Neuron (in vitro differentiated cells): ENCODE measurements at regions not wholly inside any gene's neighbourhood (a gene's known extent, or its start where the extent isn't known, plus 50 kb on each side); places are given as distances from the start of the nearest gene placed in this dataset.

ENCODE experiments used
- H2AFZ ChIP-seq: one replicate; pipeline ENCODE4 v1.6.1; 2013; ENCODE audit warnings: low read depth, mild to moderate bottlenecking, inconsistent platforms, low read length, moderate library complexity
- H3K27me3 ChIP-seq: one replicate; pipeline ENCODE4 v1.6.1; 2013; ENCODE audit warnings: low read length; ENCODE audit not compliant: insufficient read depth
- H3K36me3 ChIP-seq: one replicate; pipeline ENCODE4 v1.6.1; 2013; ENCODE audit warnings: low read length; ENCODE audit not compliant: insufficient read depth
- H3K4me1 ChIP-seq: one replicate; pipeline ENCODE4 v1.6.1; 2013; ENCODE audit warnings: low read length; ENCODE audit not compliant: insufficient read depth
- H3K4me3 ChIP-seq: 2 replicates; pipeline ENCODE4 v1.5.1; 2013; ENCODE audit warnings: mild to moderate bottlenecking, low read length, moderate library complexity
- H3K9me3 ChIP-seq: one replicate; pipeline ENCODE4 v1.6.1; 2013; ENCODE audit warnings: low read length

- Histone ChIP-seq H2AFZ (peak overlapping the region; percentile 54), H3K4me1 (peaks cover 3% of the 10 kb centered on the region), H3K4me3 (no peak overlapping the region), H3K36me3 (no peaks in the 10 kb centered on the region), H3K9me3 (no peaks in the 10 kb centered on the region), H3K27me3 (no peaks in the 10 kb centered on the region)
These were observed 286.8 kb upstream of the FSTL5 start for GRCh38 chr4:162450531-162451035.

- Histone ChIP-seq H3K36me3 (no peaks in the 10 kb centered on the region), H3K4me1 (no peaks in the 10 kb centered on the region), H2AFZ (no peak overlapping the region), H3K27me3 (no peaks in the 10 kb centered on the region), H3K4me3 (no peak overlapping the region), H3K9me3 (no peaks in the 10 kb centered on the region)
These were observed 279.7 kb upstream of the FSTL5 start for GRCh38 chr4:162443510-162443909.

DNA sequence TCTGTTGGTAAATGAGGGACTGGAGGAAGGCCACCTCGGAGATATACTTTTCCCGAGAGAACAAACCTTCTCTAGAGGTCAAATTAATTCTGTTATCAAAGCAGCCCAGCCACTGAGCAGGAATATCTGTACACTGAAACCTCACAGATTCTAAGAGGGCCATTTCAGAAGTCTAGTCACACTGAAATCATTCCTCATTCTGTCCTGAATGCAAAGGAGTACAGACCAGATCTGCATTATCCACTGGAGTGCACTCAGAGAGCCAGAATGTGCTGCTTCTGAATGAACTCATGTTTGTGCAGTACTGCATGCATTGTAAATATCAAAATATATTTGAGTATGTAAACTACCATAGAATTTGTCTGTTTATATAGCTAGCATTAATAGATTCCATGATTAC is 278.3 kb upstream of the FSTL5 start:
- H3K9me3 ChIP-seq = no peaks in the 10 kb centered on the region
- H3K27me3 ChIP-seq = no peaks in the 10 kb centered on the region
- no peak overlapping the region for H3K4me3 ChIP-seq
- no peaks in the 10 kb centered on the region for H3K4me1 ChIP-seq
- no peaks in the 10 kb centered on the region for H3K36me3 ChIP-seq
- no peak overlapping the region for H2AFZ ChIP-seq

- Histone ChIP-seq H3K9me3 (no peaks in the 10 kb centered on the region), H2AFZ (no peak overlapping the region), H3K36me3 (no peaks in the 10 kb centered on the region), H3K4me1 (no peaks in the 10 kb centered on the region), H3K4me3 (no peak overlapping the region), H3K27me3 (no peaks in the 10 kb centered on the region)
These were observed 258.5 kb upstream of the FSTL5 start for GRCh38 chr4:162422312-162422711.

- no peak overlapping the region for H3K4me3 ChIP-seq
- no peaks in the 10 kb centered on the region for H3K4me1 ChIP-seq
- H3K9me3 ChIP-seq = no peaks in the 10 kb centered on the region
These were observed 247.1 kb upstream of the FSTL5 start for GRCh38 chr4:162410854-162411253.

DNA sequence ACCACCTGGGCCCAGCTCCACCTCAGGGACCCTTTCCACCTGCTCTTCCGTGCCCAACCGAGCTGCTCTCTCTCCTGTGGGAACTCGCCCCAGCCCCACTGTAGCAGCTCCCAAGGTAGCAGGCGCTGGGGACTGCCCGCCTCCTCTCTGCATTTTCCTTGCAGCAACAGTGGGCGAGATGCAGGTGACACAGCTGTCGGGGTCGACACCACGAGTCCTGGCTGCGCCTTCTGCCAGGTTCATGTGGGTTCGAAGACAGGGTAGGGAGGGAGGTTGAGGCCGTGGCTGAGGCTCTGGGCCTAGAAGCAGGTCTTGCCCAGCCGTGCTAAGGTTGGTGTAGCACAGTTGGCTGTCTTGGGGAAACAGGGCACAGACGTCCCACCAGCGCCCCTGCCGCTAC is 245.2 kb upstream of the FSTL5 start:
- no peak overlapping the region for H2AFZ ChIP-seq
- no peaks in the 10 kb centered on the region for H3K9me3 ChIP-seq
- no peak overlapping the region for H3K4me3 ChIP-seq
- no peaks in the 10 kb centered on the region for H3K27me3 ChIP-seq
- H3K4me1 ChIP-seq = no peaks in the 10 kb centered on the region
- H3K36me3 ChIP-seq = no peaks in the 10 kb centered on the region

More at GRCh38 chr4:162410854-162411253, 247.1 kb upstream of the FSTL5 start:
- Histone ChIP-seq H2AFZ (no peak overlapping the region), H3K27me3 (no peaks in the 10 kb centered on the region), H3K36me3 (no peaks in the 10 kb centered on the region)

GRCh38 chr4:162408309-162408708 is 244.5 kb upstream of the FSTL5 start:
- no peaks in the 10 kb centered on the region for H3K9me3 ChIP-seq
- H3K36me3 ChIP-seq = no peaks in the 10 kb centered on the region
- H2AFZ ChIP-seq = no peak overlapping the region
- H3K4me1 ChIP-seq = peaks cover 4% of the 10 kb centered on the region
- H3K27me3 ChIP-seq = no peaks in the 10 kb centered on the region
- H3K4me3 ChIP-seq = no peak overlapping the region

GRCh38 chr4:162406637-162407365 is 243.0 kb upstream of the FSTL5 start:
- no peak overlapping the region for H2AFZ ChIP-seq
- no peaks in the 10 kb centered on the region for H3K27me3 ChIP-seq
- no peaks in the 10 kb centered on the region for H3K36me3 ChIP-seq
- no peak overlapping the region for H3K4me3 ChIP-seq
- no peaks in the 10 kb centered on the region for H3K9me3 ChIP-seq
- H3K4me1 ChIP-seq = peaks cover 7% of the 10 kb centered on the region

- no peak overlapping the region for H3K4me3 ChIP-seq
These were observed 240.1 kb upstream of the FSTL5 start for GRCh38 chr4:162403932-162404331.

DNA sequence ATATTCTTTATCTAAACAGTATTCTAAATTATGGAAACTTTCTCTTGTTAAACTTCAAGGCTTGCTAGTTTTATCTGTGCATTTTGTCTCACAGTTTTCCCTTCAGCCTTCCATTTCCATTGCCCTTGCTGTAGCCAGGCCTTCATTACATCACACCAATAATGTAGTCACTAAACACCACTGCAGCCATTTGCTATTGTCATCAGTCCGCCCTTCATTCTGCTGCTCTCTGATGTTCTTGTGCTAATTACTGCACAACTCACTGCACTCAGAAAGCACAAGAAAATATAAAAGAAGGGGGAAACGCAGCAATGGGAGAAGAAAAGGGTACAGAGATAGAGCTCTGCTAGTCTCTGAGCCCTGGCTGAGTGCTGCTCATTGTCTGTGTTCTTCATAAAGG is 239.6 kb upstream of the FSTL5 start:
- no peaks in the 10 kb centered on the region for H3K36me3 ChIP-seq
- H3K27me3 ChIP-seq = no peaks in the 10 kb centered on the region
- no peaks in the 10 kb centered on the region for H3K9me3 ChIP-seq
- H3K4me1 ChIP-seq = peaks cover 7% of the 10 kb centered on the region
- peak overlapping the region; percentile 96 for H2AFZ ChIP-seq
- no peak overlapping the region for H3K4me3 ChIP-seq

More at GRCh38 chr4:162403932-162404331, 240.1 kb upstream of the FSTL5 start:
- Histone ChIP-seq H3K4me1 (peaks cover 7% of the 10 kb centered on the region), H2AFZ (peak overlapping the region; percentile 96), H3K36me3 (no peaks in the 10 kb centered on the region), H3K9me3 (no peaks in the 10 kb centered on the region), H3K27me3 (no peaks in the 10 kb centered on the region)

DNA sequence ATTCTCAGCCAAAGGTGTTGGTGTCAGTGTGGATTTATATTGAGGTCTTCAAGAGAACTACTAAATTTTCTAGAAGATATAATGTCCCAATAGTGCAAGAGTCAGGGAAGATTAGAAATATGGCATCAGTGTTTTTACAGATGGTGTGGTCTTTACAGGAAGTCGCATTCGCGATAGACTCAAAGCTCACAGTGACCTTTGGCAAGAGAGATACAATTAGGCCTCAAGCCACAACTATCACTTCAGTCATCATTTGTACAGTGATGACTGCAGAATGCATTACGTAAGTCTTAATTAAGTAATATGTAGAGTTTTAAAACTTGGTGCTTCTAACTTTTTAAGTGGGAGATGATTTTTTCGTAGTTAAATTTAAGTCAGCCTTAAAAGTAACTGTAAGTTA is 237.2 kb upstream of the FSTL5 start:
- Histone ChIP-seq H3K27me3 (no peaks in the 10 kb centered on the region), H3K9me3 (no peaks in the 10 kb centered on the region), H3K36me3 (no peaks in the 10 kb centered on the region), H3K4me3 (no peak overlapping the region), H2AFZ (no peak overlapping the region), H3K4me1 (peaks cover 7% of the 10 kb centered on the region)

DNA sequence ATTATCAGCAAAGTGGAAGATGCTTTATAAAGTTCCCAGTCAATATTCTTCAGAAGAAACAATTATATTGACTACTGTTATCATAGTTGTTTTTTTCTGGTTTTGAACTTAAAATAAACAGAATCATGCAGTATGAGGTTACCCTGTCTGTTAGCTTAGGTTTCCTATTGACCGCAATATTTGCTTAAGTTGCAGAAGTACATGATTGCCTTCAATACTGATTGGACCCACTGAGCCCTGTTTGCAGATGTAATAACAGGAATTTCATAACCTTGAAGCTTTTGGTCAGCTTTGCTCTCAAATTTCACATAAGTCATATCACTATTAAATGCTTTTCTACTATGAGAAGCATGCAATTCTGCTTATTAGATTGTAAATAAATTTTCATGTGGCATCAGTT is 229.1 kb upstream of the FSTL5 start:
- Histone ChIP-seq H3K4me1 (no peaks in the 10 kb centered on the region), H3K9me3 (no peaks in the 10 kb centered on the region), H3K36me3 (no peaks in the 10 kb centered on the region), H2AFZ (no peak overlapping the region), H3K27me3 (no peaks in the 10 kb centered on the region), H3K4me3 (no peak overlapping the region)

DNA sequence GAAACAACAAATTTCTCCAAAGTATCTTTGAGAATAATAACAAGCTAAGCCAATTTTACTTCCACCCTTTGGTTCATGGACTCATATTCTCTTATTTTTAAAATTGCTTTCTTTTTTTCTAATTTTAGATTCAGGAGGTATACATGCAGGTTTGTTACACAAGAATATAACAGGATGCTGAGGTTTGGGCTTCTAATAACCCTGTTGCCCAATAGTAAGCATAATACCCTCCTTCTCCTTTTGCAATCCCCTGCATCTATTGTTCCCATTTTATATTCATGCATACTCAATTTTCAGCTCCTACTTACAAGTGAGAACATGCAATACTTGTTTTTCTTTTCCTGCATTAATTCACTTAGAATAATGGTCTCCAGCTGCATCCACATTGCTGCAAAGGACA is 202.3 kb upstream of the FSTL5 start:
- H2AFZ ChIP-seq = no peak overlapping the region
- H3K9me3 ChIP-seq = no peaks in the 10 kb centered on the region
- no peak overlapping the region for H3K4me3 ChIP-seq
- H3K4me1 ChIP-seq = peaks cover 9% of the 10 kb centered on the region
- no peaks in the 10 kb centered on the region for H3K36me3 ChIP-seq
- H3K27me3 ChIP-seq = no peaks in the 10 kb centered on the region

DNA sequence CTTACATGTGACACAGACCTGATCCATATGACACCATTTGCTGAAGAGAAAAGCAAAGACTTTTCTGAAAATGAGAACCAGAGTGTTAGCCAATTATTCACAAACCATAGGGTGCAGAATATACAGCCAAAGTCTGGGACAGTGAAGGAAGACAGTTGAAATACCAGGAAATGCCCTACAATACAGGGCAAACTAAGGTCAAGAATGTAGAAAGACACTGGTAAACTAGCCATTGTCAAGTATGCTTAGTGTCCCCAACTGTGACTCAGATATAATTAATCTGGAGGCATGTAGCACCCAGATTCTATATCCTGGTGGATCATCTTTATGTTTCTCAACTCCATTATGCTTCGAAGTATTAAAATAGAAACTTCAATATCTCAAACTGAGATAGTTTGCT is 200.9 kb upstream of the FSTL5 start:
- Histone ChIP-seq H3K4me1 (peaks cover 9% of the 10 kb centered on the region), H3K27me3 (no peaks in the 10 kb centered on the region), H3K9me3 (no peaks in the 10 kb centered on the region), H3K4me3 (no peak overlapping the region), H2AFZ (no peak overlapping the region), H3K36me3 (no peaks in the 10 kb centered on the region)
